ENCODE measurements at regions not wholly inside any gene's neighbourhood (a gene's known extent, or its start where the extent isn't known, plus 50 kb on each side); places are given as distances from the start of the nearest gene placed in this dataset.

DNA sequence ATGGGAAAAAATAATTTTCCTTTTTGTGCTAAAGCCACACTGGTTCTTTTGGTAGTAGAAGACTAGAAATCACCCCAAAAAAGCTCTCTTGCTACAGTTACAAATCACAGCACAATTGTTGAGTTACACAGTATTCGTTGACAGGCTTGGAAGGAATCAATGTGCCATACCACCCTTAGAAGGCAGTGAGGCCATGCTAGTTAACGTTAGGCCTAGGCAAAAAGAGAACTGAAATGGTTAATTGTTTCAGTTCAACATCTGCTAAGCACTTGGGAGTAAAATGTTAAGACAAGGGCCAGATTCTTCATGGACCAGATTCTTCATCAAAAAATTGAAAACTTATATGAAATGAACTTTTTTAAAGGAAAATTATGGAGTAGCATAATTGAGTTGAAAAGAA lies 626.2 kb downstream of the UTRN start:
- Histone ChIP-seq H3K9me2 (replicated peaks; ENCODE audit: low read length) (no peaks in the 10 kb centered on the region), H3F3A (ENCODE audit: low read length, unreplicated experiment) (no peaks in the 10 kb centered on the region), H3K79me2 (ENCODE audit: low read length) (no peaks in the 10 kb centered on the region), H3K9ac (ENCODE audit: low read length) (no peak overlapping the region), H2AFZ (ENCODE audit: low read length) (no peak overlapping the region), H3K36me3 (ENCODE audit: low read depth, low read length) (no peaks in the 10 kb centered on the region), H3K27ac (ENCODE audit: low read length) (no peak overlapping the region), H3K4me1 (ENCODE audit: insufficient read depth, low read length) (peaks cover 21% of the 10 kb centered on the region), H3K4me2 (ENCODE audit: low read length) (no peak overlapping the region), H3K9me3 (ENCODE audit: low read length) (no peaks in the 10 kb centered on the region), H4K20me1 (ENCODE audit: low read length) (no peaks in the 10 kb centered on the region), H3K27me3 (ENCODE audit: low read length) (no peaks in the 10 kb centered on the region), H3K4me3 (ENCODE audit: low read length) (no peak overlapping the region)
- ATAC-seq (no peak), DNase-seq (no peak)
- CTCF ChIA-PET, result no interaction called here
- no TSS peak for BruUV-seq (replicated peaks)
- POLR2A ChIA-PET (ENCODE audit: unreplicated experiment), result no interaction called here
- intact Hi-C loops (cut with micrococcal nuclease), result no loop called here
- TF ChIP-seq EZH2phosphoT487 (IDR thresholded peaks at IDR 0.05; ENCODE audit: borderline replicate concordance, low read length) (no peak), EZH2 (IDR thresholded peaks at IDR 0.05; ENCODE audit: low read length, unreplicated experiment) (no peak), CTCF (conservative IDR thresholded peaks at IDR 0.05; ENCODE audit: low read depth, low read length) (no peak)

GRCh38 chr6:144912474-144912873 lies 627.3 kb downstream of the UTRN start:
- peak overlapping the region; percentile 64 for H3K4me2 ChIP-seq (ENCODE audit: low read length)
- no peaks in the 10 kb centered on the region for H3K36me3 ChIP-seq (ENCODE audit: low read depth, low read length)
- H3K4me3 ChIP-seq (ENCODE audit: low read length), result no peak overlapping the region
- intact Hi-C loops (cut with micrococcal nuclease), result no loop called here
- peak overlapping the region; percentile 70 for H3K27ac ChIP-seq (ENCODE audit: low read length)
- ChIA-PET POLR2A (ENCODE audit: unreplicated experiment) (no interaction called here), CTCF (interaction anchor here (0.7 to 0.8 kb wide), 2 partner anchors 32 to 264 kb away, joined by 3 to 5 read pairs; no protein-coding TSS in a partner anchor)
- BruUV-seq (replicated peaks), result no TSS peak
- peak overlapping the region; percentile 11; the same call in 1 of the 2 replicates for H3K9ac ChIP-seq (ENCODE audit: low read length)
- no peaks in the 10 kb centered on the region for H3K9me3 ChIP-seq (ENCODE audit: low read length)
- no peaks in the 10 kb centered on the region for H3K79me2 ChIP-seq (ENCODE audit: low read length)
- TF ChIP-seq EZH2 (IDR thresholded peaks at IDR 0.05; ENCODE audit: low read length, unreplicated experiment), result no peak
- no peak for TF ChIP-seq EZH2phosphoT487 (IDR thresholded peaks at IDR 0.05; ENCODE audit: borderline replicate concordance, low read length)
- no peak for TF ChIP-seq CTCF (conservative IDR thresholded peaks at IDR 0.05; ENCODE audit: low read depth, low read length)
- H3K9me2 ChIP-seq (replicated peaks; ENCODE audit: low read length), result no peaks in the 10 kb centered on the region
- peaks cover 21% of the 10 kb centered on the region for H3K4me1 ChIP-seq (ENCODE audit: insufficient read depth, low read length)
- no peak overlapping the region; the same call in 1 of the 2 replicates for H2AFZ ChIP-seq (ENCODE audit: low read length)
- peak; percentile 71 for DNase-seq
- ATAC-seq, result peak; percentile 83
- H3F3A ChIP-seq (ENCODE audit: low read length, unreplicated experiment), result no peaks in the 10 kb centered on the region
- no peaks in the 10 kb centered on the region for H3K27me3 ChIP-seq (ENCODE audit: low read length)
- H4K20me1 ChIP-seq (ENCODE audit: low read length), result no peaks in the 10 kb centered on the region

GRCh38 chr6:144918073-144918472 lies 632.9 kb downstream of the UTRN start:
- no TSS peak for BruUV-seq (replicated peaks)
- Histone ChIP-seq H3K27ac (ENCODE audit: low read length) (no peak overlapping the region), H3K9ac (ENCODE audit: low read length) (no peak overlapping the region)

More at GRCh38 chr6:144918073-144918472, 632.9 kb downstream of the UTRN start:
- Histone ChIP-seq H2AFZ (ENCODE audit: low read length) (no peak overlapping the region), H3K9me2 (replicated peaks; ENCODE audit: low read length) (no peaks in the 10 kb centered on the region), H3K4me3 (ENCODE audit: low read length) (no peak overlapping the region), H3K27me3 (ENCODE audit: low read length) (no peaks in the 10 kb centered on the region), H3F3A (ENCODE audit: low read length, unreplicated experiment) (no peaks in the 10 kb centered on the region), H3K9me3 (ENCODE audit: low read length) (no peaks in the 10 kb centered on the region), H3K4me1 (ENCODE audit: insufficient read depth, low read length) (peaks cover 29% of the 10 kb centered on the region), H3K36me3 (ENCODE audit: low read depth, low read length) (no peaks in the 10 kb centered on the region), H3K79me2 (ENCODE audit: low read length) (no peaks in the 10 kb centered on the region), H3K4me2 (ENCODE audit: low read length) (no peak overlapping the region), H4K20me1 (ENCODE audit: low read length) (no peaks in the 10 kb centered on the region)
- DNase-seq (no peak), ATAC-seq (no peak)
- TF ChIP-seq CTCF (conservative IDR thresholded peaks at IDR 0.05; ENCODE audit: low read depth, low read length), result no peak
- no peak for TF ChIP-seq EZH2 (IDR thresholded peaks at IDR 0.05; ENCODE audit: low read length, unreplicated experiment)
- TF ChIP-seq EZH2phosphoT487 (IDR thresholded peaks at IDR 0.05; ENCODE audit: borderline replicate concordance, low read length), result no peak
- ChIA-PET POLR2A (ENCODE audit: unreplicated experiment) (interaction anchor here (0.5 kb wide), 1 partner anchor 61 kb away, joined by 3 read pairs; no protein-coding TSS in a partner anchor), CTCF (no interaction called here)
- intact Hi-C loops (cut with micrococcal nuclease), result no loop called here

Data from PC-3 (cell line).